ENCODE measurements at regions not wholly inside any gene's neighbourhood (a gene's known extent, or its start where the extent isn't known, plus 50 kb on each side); places are given as distances from the start of the nearest gene placed in this dataset.

DNA sequence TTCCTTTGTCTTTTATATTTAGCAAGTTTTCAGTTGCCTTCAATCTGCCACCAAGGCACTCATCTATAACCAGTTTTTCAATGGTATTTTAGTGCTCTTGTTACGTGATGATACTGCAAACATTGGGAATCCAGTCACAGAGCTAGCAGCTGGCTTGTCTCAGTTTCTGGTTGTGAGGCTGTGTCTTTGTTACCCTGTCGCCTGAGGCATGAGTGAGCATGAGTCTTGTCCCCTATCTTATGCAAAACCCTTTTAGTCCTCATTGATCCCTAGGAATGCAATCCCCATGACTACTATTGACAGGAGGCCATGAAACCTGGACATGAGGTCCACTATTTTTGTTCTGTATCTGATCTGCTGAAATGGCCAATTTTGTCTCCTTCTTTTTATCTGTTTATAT is 391.0 kb downstream of the LMO7 start:
- ATAC-seq: no peak
- no peak overlapping the region for H3K27ac Mint-ChIP-seq

GRCh38 chr13:76025392-76025791 is 389.3 kb downstream of the LMO7 start:
- Mint-ChIP-seq H3K27ac (no peak overlapping the region), H3K36me3 (ENCODE audit: low read depth) (no peaks in the 10 kb centered on the region)
- CTCF ChIA-PET: interaction anchor here (1.7 kb wide), 1 partner anchor 155 kb away, joined by 5 read pairs; no protein-coding TSS in a partner anchor

More for the DNA sequence above, 391.0 kb downstream of the LMO7 start:
- H3K4me3 Mint-ChIP-seq: no peak overlapping the region
- intact Hi-C loops (cut with micrococcal nuclease): no loop called here
- DNase-seq: no peak
- no peaks in the 10 kb centered on the region for H3K36me3 Mint-ChIP-seq (ENCODE audit: low read depth)
- POLR2A ChIA-PET: no interaction called here
- peaks cover 3% of the 10 kb centered on the region for H3K9me3 Mint-ChIP-seq
- peaks cover 2% of the 10 kb centered on the region for H3K4me1 Mint-ChIP-seq (ENCODE audit: low read depth)
- CTCF ChIA-PET: no interaction called here
- peaks cover 6% of the 10 kb centered on the region for H3K27me3 Mint-ChIP-seq
- TF ChIP-seq, protein P1, sequence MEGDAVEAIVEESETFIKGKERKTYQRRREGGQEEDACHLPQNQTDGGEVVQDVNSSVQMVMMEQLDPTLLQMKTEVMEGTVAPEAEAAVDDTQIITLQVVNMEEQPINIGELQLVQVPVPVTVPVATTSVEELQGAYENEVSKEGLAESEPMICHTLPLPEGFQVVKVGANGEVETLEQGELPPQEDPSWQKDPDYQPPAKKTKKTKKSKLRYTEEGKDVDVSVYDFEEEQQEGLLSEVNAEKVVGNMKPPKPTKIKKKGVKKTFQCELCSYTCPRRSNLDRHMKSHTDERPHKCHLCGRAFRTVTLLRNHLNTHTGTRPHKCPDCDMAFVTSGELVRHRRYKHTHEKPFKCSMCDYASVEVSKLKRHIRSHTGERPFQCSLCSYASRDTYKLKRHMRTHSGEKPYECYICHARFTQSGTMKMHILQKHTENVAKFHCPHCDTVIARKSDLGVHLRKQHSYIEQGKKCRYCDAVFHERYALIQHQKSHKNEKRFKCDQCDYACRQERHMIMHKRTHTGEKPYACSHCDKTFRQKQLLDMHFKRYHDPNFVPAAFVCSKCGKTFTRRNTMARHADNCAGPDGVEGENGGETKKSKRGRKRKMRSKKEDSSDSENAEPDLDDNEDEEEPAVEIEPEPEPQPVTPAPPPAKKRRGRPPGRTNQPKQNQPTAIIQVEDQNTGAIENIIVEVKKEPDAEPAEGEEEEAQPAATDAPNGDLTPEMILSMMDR (IDR thresholded peaks at IDR 0.05): no peak

GRCh38 chr13:76024151-76024550 is 388.0 kb downstream of the LMO7 start:
- no peak for ATAC-seq
- peaks cover 3% of the 10 kb centered on the region for H3K9me3 Mint-ChIP-seq
- TF ChIP-seq, protein P1 (IDR thresholded peaks at IDR 0.05): no peak
- H3K4me3 Mint-ChIP-seq: no peak overlapping the region
- ChIA-PET POLR2A (no interaction called here), CTCF (interaction anchor here (1.7 kb wide), 1 partner anchor 154 kb away, joined by 5 read pairs; no protein-coding TSS in a partner anchor)
- H3K36me3 Mint-ChIP-seq (ENCODE audit: low read depth): no peaks in the 10 kb centered on the region
- no peaks in the 10 kb centered on the region for H3K27me3 Mint-ChIP-seq
- intact Hi-C loops (cut with micrococcal nuclease): no loop called here
- DNase-seq: no peak
- no peak overlapping the region for H3K27ac Mint-ChIP-seq
- H3K4me1 Mint-ChIP-seq (ENCODE audit: low read depth): no peaks in the 10 kb centered on the region

More at GRCh38 chr13:76025392-76025791, 389.3 kb downstream of the LMO7 start:
- H3K4me1 Mint-ChIP-seq (ENCODE audit: low read depth): peaks cover 2% of the 10 kb centered on the region
- TF ChIP-seq, protein P1 (IDR thresholded peaks at IDR 0.05): no peak
- ATAC-seq (no peak), DNase-seq (no peak)
- H3K4me3 Mint-ChIP-seq: no peak overlapping the region
- H3K9me3 Mint-ChIP-seq: peaks cover 3% of the 10 kb centered on the region
- intact Hi-C loops (cut with micrococcal nuclease): no loop called here
- POLR2A ChIA-PET: interaction anchor here (0.7 kb wide), 1 partner anchor 9 kb away, joined by 3 read pairs; no protein-coding TSS in a partner anchor
- H3K27me3 Mint-ChIP-seq: peaks cover under 1% of the 10 kb centered on the region

DNA sequence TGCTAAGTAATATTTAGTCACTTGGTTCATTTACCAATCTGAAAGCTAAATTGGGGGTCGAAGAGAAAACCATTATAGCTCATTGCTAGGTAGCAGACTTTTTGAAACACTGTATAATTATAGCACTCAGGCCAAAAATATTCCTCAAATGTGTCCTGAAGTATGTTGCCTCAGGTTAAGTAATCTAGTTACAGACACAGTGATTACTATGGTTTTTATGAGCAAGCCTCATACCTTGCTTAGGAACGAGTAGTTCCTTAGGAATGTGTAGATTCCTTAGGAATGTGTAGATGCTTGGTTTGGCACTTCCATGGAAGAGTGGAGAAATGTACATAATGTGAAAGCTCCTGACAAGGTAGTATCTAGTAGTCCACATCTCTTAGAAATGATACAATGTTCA is 387.5 kb downstream of the LMO7 start:
- ATAC-seq: no peak
- ChIA-PET CTCF (no interaction called here), POLR2A (no interaction called here)
- no peak for DNase-seq
- Mint-ChIP-seq H3K27me3 (no peaks in the 10 kb centered on the region), H3K27ac (no peak overlapping the region), H3K4me1 (ENCODE audit: low read depth) (no peaks in the 10 kb centered on the region), H3K9me3 (peaks cover 3% of the 10 kb centered on the region), H3K36me3 (ENCODE audit: low read depth) (no peaks in the 10 kb centered on the region), H3K4me3 (no peak overlapping the region)
- TF ChIP-seq, protein P1 (IDR thresholded peaks at IDR 0.05): no peak
- intact Hi-C loops (cut with micrococcal nuclease): no loop called here

DNA sequence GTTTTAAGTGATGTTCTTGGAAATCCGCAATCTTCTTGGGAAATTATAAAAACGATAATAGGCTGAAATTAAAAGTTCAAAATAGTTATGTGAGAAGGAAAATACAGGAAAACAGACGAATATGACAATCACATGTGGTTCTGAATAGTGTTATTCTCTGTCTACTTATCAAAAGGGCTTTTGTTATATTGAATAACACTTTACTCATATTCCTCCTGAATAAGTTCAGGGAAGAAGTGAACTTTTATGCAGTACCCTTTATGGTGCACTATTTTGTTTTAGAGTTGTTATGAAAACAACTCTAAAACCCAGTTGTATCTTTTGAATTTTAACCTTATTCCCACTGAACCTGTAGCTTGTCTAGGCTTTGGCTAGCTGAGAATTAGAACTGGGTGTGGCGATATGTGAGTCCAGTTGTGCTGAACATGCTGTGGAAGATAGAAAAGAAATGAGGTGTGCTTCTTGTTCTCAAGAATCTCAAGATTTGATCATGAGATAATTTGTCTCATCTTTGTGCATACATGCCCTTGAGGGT is 384.4 kb downstream of the LMO7 start:
- intact Hi-C loops (cut with micrococcal nuclease): no loop called here
- TF ChIP-seq, protein P1 (IDR thresholded peaks at IDR 0.05): no peak
- POLR2A ChIA-PET: no interaction called here
- Mint-ChIP-seq H3K36me3 (ENCODE audit: low read depth) (no peaks in the 10 kb centered on the region), H3K4me1 (ENCODE audit: low read depth) (no peaks in the 10 kb centered on the region), H3K27ac (no peak overlapping the region), H3K27me3 (no peaks in the 10 kb centered on the region), H3K4me3 (no peak overlapping the region), H3K9me3 (peaks cover 3% of the 10 kb centered on the region)
- CTCF ChIA-PET: no interaction called here
- DNase-seq: no peak
- no peak for ATAC-seq
